ENCODE measurements at regions not wholly inside any gene's neighbourhood (a gene's known extent, or its start where the extent isn't known, plus 50 kb on each side); places are given as distances from the start of the nearest gene placed in this dataset.

DNA sequence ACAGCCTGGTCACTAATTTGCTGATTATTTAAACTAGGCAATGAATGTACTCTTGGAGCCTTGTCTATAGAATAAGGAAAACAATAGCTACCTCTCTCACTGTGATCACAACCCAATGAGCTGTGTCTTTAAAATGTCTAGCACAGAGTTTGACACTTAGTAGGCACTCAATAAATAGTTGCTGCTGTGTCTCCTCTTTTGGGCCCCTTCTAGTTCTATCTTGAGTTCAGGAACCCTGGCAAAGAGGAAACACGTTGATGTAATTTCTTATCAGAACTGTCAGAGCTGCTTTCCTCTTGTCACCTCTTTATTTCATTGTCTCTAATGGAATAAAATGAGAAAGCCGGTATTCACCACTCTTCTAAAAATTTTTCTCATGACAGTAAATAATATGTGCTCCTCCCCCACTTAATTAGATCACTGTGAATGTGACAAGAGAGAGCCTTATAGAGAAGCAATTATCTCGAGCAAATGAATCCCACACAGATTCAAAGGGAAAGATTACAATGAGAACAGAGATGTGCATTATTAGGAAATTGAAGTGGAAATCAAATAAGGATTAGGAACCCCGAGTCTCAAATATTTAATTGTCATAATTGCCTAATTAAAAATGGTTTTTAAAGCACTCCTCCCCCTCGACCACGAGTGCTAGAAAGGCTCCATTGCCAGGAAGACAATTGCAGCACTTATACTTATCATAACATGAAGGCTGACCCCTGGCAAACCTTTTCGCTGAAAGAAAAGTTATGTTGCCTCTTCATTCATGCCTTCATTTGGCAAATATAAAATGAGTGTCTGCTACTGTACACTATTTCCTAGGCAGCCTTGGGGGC lies 175.0 kb upstream of the BDNF start:
- Histone ChIP-seq H4K20me1 (ENCODE audit: insufficient read depth, low read length) (no peaks in the 10 kb centered on the region), H3K4me2 (ENCODE audit: low read depth, low read length) (no peak overlapping the region), H3K27ac (ENCODE audit: low read length) (no peak overlapping the region), H3K4me3 (ENCODE audit: low read length) (no peak overlapping the region), H3K9me2 (replicated peaks; ENCODE audit: insufficient read depth, low read length) (no peaks in the 10 kb centered on the region), H3K4me1 (ENCODE audit: low read length) (no peaks in the 10 kb centered on the region), H3K27me3 (replicated peaks; ENCODE audit: insufficient read depth, low read length) (no peaks in the 10 kb centered on the region), H3K9ac (ENCODE audit: low read length) (no peak overlapping the region), H2AFZ (ENCODE audit: low read length) (no peak overlapping the region), H3K9me3 (replicated peaks; ENCODE audit: insufficient read depth, low read length) (no peaks in the 10 kb centered on the region), H3F3A (ENCODE audit: insufficient read depth, low read length) (no peaks in the 10 kb centered on the region), H3K79me2 (ENCODE audit: low read length) (no peaks in the 10 kb centered on the region), H3K36me3 (replicated peaks; ENCODE audit: insufficient read depth, low read length) (no peaks in the 10 kb centered on the region)
- DNase-seq, result no peak
- TF ChIP-seq, protein P1, sequence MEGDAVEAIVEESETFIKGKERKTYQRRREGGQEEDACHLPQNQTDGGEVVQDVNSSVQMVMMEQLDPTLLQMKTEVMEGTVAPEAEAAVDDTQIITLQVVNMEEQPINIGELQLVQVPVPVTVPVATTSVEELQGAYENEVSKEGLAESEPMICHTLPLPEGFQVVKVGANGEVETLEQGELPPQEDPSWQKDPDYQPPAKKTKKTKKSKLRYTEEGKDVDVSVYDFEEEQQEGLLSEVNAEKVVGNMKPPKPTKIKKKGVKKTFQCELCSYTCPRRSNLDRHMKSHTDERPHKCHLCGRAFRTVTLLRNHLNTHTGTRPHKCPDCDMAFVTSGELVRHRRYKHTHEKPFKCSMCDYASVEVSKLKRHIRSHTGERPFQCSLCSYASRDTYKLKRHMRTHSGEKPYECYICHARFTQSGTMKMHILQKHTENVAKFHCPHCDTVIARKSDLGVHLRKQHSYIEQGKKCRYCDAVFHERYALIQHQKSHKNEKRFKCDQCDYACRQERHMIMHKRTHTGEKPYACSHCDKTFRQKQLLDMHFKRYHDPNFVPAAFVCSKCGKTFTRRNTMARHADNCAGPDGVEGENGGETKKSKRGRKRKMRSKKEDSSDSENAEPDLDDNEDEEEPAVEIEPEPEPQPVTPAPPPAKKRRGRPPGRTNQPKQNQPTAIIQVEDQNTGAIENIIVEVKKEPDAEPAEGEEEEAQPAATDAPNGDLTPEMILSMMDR (IDR thresholded peaks at IDR 0.05; ENCODE audit: low read length), result no peak
- TF ChIP-seq EZH2 (optimal IDR thresholded peaks at IDR 0.05; ENCODE audit: low read depth, low read length) (no peak), EZH2phosphoT487 (IDR thresholded peaks at IDR 0.05; ENCODE audit: low read length) (no peak)

DNA sequence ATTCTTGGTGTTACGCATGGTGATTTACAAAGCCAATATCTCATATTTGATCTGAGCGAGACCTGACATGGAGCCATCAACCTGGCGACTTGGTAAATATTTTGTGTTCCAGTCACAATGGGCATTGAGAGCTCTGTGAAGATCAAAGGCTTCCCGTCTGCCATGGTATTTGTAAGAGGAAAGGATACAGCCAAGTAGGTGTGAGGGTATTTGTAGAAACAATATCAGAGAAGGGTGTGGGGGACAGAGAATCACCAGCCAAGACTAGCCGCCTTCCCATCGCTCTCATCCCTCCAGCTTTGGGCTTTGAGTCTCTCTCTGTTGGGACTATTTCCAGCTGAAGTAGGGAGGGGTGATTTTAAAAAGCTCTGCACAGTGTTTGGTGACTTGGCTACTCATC lies 173.4 kb upstream of the BDNF start:
- H3K9ac ChIP-seq (ENCODE audit: low read length), result no peak overlapping the region

DNA sequence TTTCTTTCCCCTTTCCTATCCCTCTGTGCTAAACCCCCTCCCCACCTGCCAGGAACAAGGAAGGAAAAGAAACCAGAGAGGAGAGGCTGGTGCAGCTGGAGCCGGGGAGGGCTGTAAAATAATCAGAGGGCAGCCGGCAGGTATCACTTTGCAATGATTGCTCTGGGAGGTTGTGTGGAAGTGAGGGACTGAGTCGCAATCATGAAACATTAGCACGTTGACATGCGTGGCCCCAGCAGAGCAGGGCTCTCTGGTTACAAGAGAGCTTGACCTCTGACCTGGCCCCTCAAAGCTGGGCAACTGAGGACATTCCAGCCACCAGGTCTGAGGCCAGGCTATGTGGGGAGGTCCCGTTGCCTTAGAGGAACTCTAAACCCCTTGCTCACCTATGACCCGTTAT lies 170.8 kb upstream of the BDNF start:
- no peaks in the 10 kb centered on the region for H4K20me1 ChIP-seq (ENCODE audit: insufficient read depth, low read length)
- H3K27ac ChIP-seq (ENCODE audit: low read length), result no peak overlapping the region

More for the DNA sequence above, 173.4 kb upstream of the BDNF start:
- Histone ChIP-seq H2AFZ (ENCODE audit: low read length) (no peak overlapping the region), H4K20me1 (ENCODE audit: insufficient read depth, low read length) (no peaks in the 10 kb centered on the region), H3K4me1 (ENCODE audit: low read length) (no peaks in the 10 kb centered on the region), H3K9me3 (replicated peaks; ENCODE audit: insufficient read depth, low read length) (no peaks in the 10 kb centered on the region), H3F3A (ENCODE audit: insufficient read depth, low read length) (no peaks in the 10 kb centered on the region), H3K4me3 (ENCODE audit: low read length) (no peak overlapping the region), H3K9me2 (replicated peaks; ENCODE audit: insufficient read depth, low read length) (no peaks in the 10 kb centered on the region), H3K4me2 (ENCODE audit: low read depth, low read length) (no peak overlapping the region), H3K27ac (ENCODE audit: low read length) (no peak overlapping the region), H3K79me2 (ENCODE audit: low read length) (no peaks in the 10 kb centered on the region), H3K27me3 (replicated peaks; ENCODE audit: insufficient read depth, low read length) (no peaks in the 10 kb centered on the region), H3K36me3 (replicated peaks; ENCODE audit: insufficient read depth, low read length) (no peaks in the 10 kb centered on the region)
- TF ChIP-seq, protein P1 (IDR thresholded peaks at IDR 0.05; ENCODE audit: low read length), result no peak
- TF ChIP-seq EZH2 (optimal IDR thresholded peaks at IDR 0.05; ENCODE audit: low read depth, low read length), result no peak
- TF ChIP-seq EZH2phosphoT487 (IDR thresholded peaks at IDR 0.05; ENCODE audit: low read length), result no peak
- DNase-seq, result no peak

More for the DNA sequence above, 170.8 kb upstream of the BDNF start:
- TF ChIP-seq, protein P1 (IDR thresholded peaks at IDR 0.05; ENCODE audit: low read length), result no peak
- TF ChIP-seq EZH2phosphoT487 (IDR thresholded peaks at IDR 0.05; ENCODE audit: low read length) (no peak), EZH2 (optimal IDR thresholded peaks at IDR 0.05; ENCODE audit: low read depth, low read length) (no peak)
- no peak for DNase-seq
- no peaks in the 10 kb centered on the region for H3K9me3 ChIP-seq (replicated peaks; ENCODE audit: insufficient read depth, low read length)
- H2AFZ ChIP-seq (ENCODE audit: low read length), result no peak overlapping the region
- no peaks in the 10 kb centered on the region for H3K4me1 ChIP-seq (ENCODE audit: low read length)
- no peak overlapping the region for H3K4me2 ChIP-seq (ENCODE audit: low read depth, low read length)
- no peaks in the 10 kb centered on the region for H3K27me3 ChIP-seq (replicated peaks; ENCODE audit: insufficient read depth, low read length)
- no peaks in the 10 kb centered on the region for H3K9me2 ChIP-seq (replicated peaks; ENCODE audit: insufficient read depth, low read length)
- H3K9ac ChIP-seq (ENCODE audit: low read length), result no peak overlapping the region
- H3K36me3 ChIP-seq (replicated peaks; ENCODE audit: insufficient read depth, low read length), result no peaks in the 10 kb centered on the region
- no peaks in the 10 kb centered on the region for H3F3A ChIP-seq (ENCODE audit: insufficient read depth, low read length)
- no peak overlapping the region for H3K4me3 ChIP-seq (ENCODE audit: low read length)
- no peaks in the 10 kb centered on the region for H3K79me2 ChIP-seq (ENCODE audit: low read length)

Data from MM.1S (cell line).